ENCODE measurements at regions not wholly inside any gene's neighbourhood (a gene's known extent, or its start where the extent isn't known, plus 50 kb on each side); places are given as distances from the start of the nearest gene placed in this dataset. TPM values are rescaled to one million over a fixed set of nuclear protein-coding genes. Genes with fewer than 3 reads are reported as not detected.

DNA sequence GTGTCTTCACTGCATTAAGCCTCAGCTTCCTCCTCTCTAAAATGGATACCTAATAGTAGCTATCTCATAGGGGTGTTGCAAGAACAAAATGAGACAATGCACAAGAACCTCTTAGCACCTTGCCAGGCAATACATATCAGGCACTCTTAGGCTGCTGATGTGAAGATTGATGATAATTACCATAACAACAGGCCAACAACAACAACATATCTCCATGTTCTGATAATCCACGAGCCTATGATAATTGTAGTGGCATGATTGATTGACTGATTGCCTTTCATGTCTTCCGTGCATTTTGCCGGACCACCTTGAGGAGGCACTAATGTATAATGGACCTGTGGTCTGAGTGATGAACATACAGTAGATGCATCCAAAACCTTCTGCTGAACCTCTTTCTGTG is 50.7 kb upstream of the WSCD2 start:
- Mint-ChIP-seq H3K9me3 (peaks cover 2% of the 10 kb centered on the region; the same call in 1 of the 3 replicates), H3K4me3 (no peak overlapping the region), H3K36me3 (ENCODE audit: low read depth) (no peaks in the 10 kb centered on the region), H3K4me1 (peaks cover 7% of the 10 kb centered on the region; the same call in 2 of the 3 replicates), H3K27me3 (ENCODE audit: insufficient read depth, low read depth, poor library complexity) (no peaks in the 10 kb centered on the region), H3K27ac (no peak overlapping the region)
- Histone ChIP-seq H3K79me2 (replicated peaks; ENCODE audit: insufficient read depth) (no peaks in the 10 kb centered on the region), H3K9me2 (ENCODE audit: insufficient read depth) (no peaks in the 10 kb centered on the region), H2AFZ (no peak overlapping the region), H3K27me3 (ENCODE audit: insufficient read depth) (no peaks in the 10 kb centered on the region), H3F3A (replicated peaks; ENCODE audit: low read depth) (no peaks in the 10 kb centered on the region), H3K4me1 (ENCODE audit: insufficient read depth) (no peaks in the 10 kb centered on the region; the same call in 1 of the 2 replicates), H3K27ac (ENCODE audit: low read depth) (no peak overlapping the region), H3K4me3 (no peak overlapping the region), H3K36me3 (ENCODE audit: insufficient read depth) (no peaks in the 10 kb centered on the region), H4K20me1 (replicated peaks; ENCODE audit: insufficient read depth) (no peaks in the 10 kb centered on the region), H3K4me2 (no peak overlapping the region)
- ATAC-seq, result no peak
- TF ChIP-seq, protein P1, sequence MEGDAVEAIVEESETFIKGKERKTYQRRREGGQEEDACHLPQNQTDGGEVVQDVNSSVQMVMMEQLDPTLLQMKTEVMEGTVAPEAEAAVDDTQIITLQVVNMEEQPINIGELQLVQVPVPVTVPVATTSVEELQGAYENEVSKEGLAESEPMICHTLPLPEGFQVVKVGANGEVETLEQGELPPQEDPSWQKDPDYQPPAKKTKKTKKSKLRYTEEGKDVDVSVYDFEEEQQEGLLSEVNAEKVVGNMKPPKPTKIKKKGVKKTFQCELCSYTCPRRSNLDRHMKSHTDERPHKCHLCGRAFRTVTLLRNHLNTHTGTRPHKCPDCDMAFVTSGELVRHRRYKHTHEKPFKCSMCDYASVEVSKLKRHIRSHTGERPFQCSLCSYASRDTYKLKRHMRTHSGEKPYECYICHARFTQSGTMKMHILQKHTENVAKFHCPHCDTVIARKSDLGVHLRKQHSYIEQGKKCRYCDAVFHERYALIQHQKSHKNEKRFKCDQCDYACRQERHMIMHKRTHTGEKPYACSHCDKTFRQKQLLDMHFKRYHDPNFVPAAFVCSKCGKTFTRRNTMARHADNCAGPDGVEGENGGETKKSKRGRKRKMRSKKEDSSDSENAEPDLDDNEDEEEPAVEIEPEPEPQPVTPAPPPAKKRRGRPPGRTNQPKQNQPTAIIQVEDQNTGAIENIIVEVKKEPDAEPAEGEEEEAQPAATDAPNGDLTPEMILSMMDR (conservative IDR thresholded peaks at IDR 0.05; ENCODE audit: low read depth in 2 of 2), result peak in 1 of 2 experiments; percentile 42; a peak in 2 of 4 replicates
- TF ChIP-seq EZH2 (IDR thresholded peaks at IDR 0.05; ENCODE audit: low read depth, unreplicated experiment), result no peak
- no peak for DNase-seq (ENCODE audit: low spot score)

Small RNA genes in the stretch of these regions (small RNA-seq; reads per million reads assigned to genes)
- gene AC126177.5 (ENCODE audit: low replicate concordance), result not detected

Data from GM23338 (cell line).